Stimulated activated effector memory CD8-positive, alpha-beta T cell treated with anti-CD3 and anti-CD28 coated beads, Interleukin-12 subunit alpha, Interleukin-12 subunit beta, amount 100 ng/mL, for 72 hours (primary cell): ENCODE measurements at regions not wholly inside any gene's neighbourhood (a gene's known extent, or its start where the extent isn't known, plus 50 kb on each side); places are given as distances from the start of the nearest gene placed in this dataset.

Experiments
- ATAC-seq: fragments of 150-1000 bp; cut with Tn5 transposase; 2 replicates; pipeline ENCODE4 v1.10.0; 2021
- DNase-seq, 2 donors: peaks; one replicate each; pipeline ENCODE4 v3.0.0; 2021 to 2022; ENCODE audit warnings: low spot score in 2 of 2
- H3K27ac Mint-ChIP-seq: one replicate; pipeline ENCODE4 v1.8.0; 2022; ENCODE audit warnings: mild to moderate bottlenecking, mixed read lengths
- H3K36me3 Mint-ChIP-seq: one replicate; pipeline ENCODE4 v1.8.0; 2022; ENCODE audit warnings: mild to moderate bottlenecking, mixed read lengths
- H3K4me1 Mint-ChIP-seq: one replicate; pipeline ENCODE4 v1.8.0; 2022; ENCODE audit warnings: mixed read lengths
- H3K4me3 Mint-ChIP-seq: one replicate; pipeline ENCODE4 v1.8.0; 2022; ENCODE audit warnings: mild to moderate bottlenecking, mixed read lengths
- H3K9me3 Mint-ChIP-seq: one replicate; pipeline ENCODE4 v1.8.0; 2022; ENCODE audit warnings: mixed read lengths

DNA sequence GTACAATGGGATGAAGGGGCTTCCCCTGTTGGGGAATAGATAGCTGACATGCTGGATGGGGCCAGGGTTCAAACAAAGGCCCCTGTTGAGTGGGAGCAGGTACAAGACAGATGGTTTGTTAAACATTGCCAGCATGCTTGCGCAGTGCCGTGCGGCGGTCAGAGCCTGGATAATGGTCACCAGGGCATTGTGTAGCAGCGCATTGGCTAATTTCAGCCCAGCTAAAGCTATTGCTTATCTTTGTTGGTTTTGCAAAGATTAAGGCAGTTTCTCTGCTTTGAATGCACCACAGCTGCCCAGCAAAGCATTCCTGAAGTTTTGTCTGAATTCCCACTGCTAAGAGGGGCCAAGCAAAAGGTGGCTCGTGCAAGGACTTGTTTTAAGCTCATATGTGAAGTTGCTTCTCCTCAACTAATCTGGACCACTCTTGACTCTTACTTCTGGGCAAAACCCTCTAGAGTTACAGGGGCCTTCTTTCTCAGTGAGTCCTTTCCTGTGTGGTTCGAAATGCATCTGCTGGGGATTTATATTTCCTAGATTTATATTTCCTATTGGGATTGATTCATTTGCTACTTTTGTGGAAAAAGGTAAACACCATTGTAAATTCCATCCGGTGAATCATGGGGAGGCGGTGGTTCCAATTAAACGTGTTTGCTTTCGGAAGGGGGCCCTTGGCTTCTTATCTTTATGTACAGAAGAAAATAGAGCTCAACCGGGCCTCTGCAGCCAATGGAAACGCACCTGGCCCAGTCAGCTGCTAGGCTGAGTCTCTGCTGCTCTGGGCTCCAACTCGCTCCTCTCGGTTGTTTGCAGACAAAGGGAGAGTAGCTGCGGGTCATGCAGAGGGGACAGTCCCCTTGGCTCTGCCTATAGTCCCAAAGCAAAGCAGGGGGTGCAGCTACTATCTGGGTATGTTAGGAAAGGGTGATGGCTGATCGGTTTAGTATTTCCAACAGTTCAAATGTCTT, 72.1 kb downstream of the FOXA2 start:
- H3K36me3 Mint-ChIP-seq, result no peaks in the 10 kb centered on the region
- H3K9me3 Mint-ChIP-seq, result peaks cover 8% of the 10 kb centered on the region
- ATAC-seq (peak; percentile 26), DNase-seq (no peak)
- no peak overlapping the region for H3K4me3 Mint-ChIP-seq
- H3K4me1 Mint-ChIP-seq, result no peaks in the 10 kb centered on the region
- H3K27ac Mint-ChIP-seq, result no peak overlapping the region

DNA sequence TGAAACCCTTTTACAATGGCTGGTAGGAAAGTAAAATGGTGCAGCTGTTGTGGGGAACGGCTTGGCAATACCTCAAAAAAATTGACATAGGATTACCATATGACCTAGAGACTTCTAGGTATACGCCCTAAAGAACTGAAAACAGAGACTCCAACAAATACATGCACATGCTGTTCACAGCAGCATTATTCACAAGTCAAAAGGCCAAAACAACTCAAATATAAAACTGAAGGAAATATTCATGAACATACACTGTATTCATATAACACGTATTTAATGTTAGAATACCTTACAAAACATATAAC, 74.6 kb downstream of the FOXA2 start:
- Mint-ChIP-seq H3K27ac (no peak overlapping the region), H3K4me3 (no peak overlapping the region), H3K4me1 (no peaks in the 10 kb centered on the region), H3K36me3 (no peaks in the 10 kb centered on the region), H3K9me3 (peaks cover 8% of the 10 kb centered on the region)
- ATAC-seq (no peak), DNase-seq (no peak)

DNA sequence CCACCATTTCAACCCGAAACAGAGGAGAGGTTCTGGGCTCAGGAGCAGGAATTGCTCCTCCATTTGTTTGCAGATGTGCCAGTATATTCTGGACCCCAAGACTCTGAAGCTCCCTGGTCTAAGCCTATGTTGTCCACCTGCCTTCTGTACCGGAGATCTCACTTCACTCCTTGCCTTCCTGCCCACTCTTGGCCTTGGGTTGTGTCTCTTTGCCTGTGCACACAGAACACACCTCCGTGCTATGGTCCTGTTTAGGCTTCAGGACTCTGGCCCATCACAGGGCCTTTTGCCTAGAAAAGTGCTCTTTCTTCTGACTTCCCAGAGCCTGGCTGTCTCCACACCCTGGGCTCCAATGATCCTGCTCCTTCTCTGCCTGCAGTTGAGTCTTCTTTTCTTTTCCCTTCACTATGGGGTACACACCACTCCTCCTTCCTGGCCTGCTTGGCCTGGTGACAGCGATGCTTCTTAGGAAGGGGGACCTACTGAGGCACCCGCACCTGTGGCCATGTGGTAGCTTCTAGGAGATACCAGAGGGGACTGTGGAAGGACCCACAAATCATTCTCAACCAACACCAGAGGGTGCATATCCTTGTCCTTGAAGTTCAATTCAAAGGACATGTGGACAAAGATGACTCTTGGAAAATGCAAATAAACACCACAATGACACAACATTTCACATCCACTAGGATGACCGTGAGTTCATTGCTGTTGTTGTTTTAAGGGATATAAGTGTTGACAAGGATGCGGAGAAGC, 75.1 kb downstream of the FOXA2 start:
- Mint-ChIP-seq H3K36me3 (no peaks in the 10 kb centered on the region), H3K9me3 (peaks cover 8% of the 10 kb centered on the region), H3K4me1 (no peaks in the 10 kb centered on the region), H3K4me3 (no peak overlapping the region), H3K27ac (no peak overlapping the region)
- ATAC-seq (no peak), DNase-seq (no peak)

GRCh38 chr20:22508426-22508825, 75.9 kb downstream of the FOXA2 start:
- no peak overlapping the region for H3K4me3 Mint-ChIP-seq

DNA sequence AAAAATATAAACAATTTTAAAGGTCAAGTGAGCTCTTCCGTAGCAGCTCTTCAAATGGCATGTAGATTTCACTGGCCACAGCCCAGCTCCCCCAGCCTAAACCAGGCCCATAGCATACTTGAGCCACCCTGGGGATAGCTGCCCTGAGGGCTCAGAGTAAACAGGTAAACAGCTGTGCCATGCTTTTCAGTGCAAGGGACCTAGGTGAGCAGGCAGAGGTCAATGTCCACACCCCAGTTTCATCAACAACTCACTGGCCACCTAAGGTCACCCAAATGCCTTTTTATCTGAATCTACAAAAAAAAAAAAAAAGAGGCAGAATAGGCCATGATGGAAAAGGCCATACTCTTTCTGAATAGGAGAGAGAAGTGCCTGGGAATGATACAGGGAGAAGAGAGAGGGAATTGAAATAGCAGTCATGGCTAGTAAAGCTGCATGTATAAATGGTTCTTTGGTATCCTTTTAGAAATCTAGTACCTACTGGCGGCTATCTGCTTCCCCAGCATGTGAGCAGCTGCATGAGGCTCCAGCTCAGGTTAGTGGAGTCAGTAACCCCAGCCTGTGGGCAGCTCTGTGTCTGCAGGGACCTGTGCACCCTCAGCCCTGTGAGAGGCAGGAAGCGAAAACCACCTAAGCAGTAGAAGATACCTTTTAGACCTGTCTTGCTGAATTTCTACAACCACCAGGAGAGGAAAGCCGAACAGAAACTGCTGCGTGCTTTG, 77.0 kb downstream of the FOXA2 start:
- ATAC-seq, result no peak
- H3K27ac Mint-ChIP-seq, result no peak overlapping the region
- DNase-seq, result no peak
- peaks cover 13% of the 10 kb centered on the region for H3K9me3 Mint-ChIP-seq
- H3K36me3 Mint-ChIP-seq, result no peaks in the 10 kb centered on the region
- no peaks in the 10 kb centered on the region for H3K4me1 Mint-ChIP-seq
- no peak overlapping the region for H3K4me3 Mint-ChIP-seq

More at GRCh38 chr20:22508426-22508825, 75.9 kb downstream of the FOXA2 start:
- H3K4me1 Mint-ChIP-seq, result no peaks in the 10 kb centered on the region
- no peak for ATAC-seq
- H3K36me3 Mint-ChIP-seq, result no peaks in the 10 kb centered on the region
- H3K9me3 Mint-ChIP-seq, result peaks cover 8% of the 10 kb centered on the region
- H3K27ac Mint-ChIP-seq, result no peak overlapping the region
- DNase-seq, result no peak

GRCh38 chr20:22506827-22507226, 77.5 kb downstream of the FOXA2 start:
- Mint-ChIP-seq H3K27ac (no peak overlapping the region), H3K4me3 (no peak overlapping the region), H3K4me1 (no peaks in the 10 kb centered on the region), H3K9me3 (peaks cover 16% of the 10 kb centered on the region), H3K36me3 (no peaks in the 10 kb centered on the region)
- ATAC-seq (no peak), DNase-seq (no peak)

- Mint-ChIP-seq H3K4me3 (no peak overlapping the region), H3K4me1 (no peaks in the 10 kb centered on the region), H3K9me3 (peaks cover 12% of the 10 kb centered on the region), H3K27ac (no peak overlapping the region), H3K36me3 (no peaks in the 10 kb centered on the region)
- DNase-seq, result no peak
- ATAC-seq, result no peak
Observed at GRCh38 chr20:22504829-22505377, 79.5 kb downstream of the FOXA2 start.

DNA sequence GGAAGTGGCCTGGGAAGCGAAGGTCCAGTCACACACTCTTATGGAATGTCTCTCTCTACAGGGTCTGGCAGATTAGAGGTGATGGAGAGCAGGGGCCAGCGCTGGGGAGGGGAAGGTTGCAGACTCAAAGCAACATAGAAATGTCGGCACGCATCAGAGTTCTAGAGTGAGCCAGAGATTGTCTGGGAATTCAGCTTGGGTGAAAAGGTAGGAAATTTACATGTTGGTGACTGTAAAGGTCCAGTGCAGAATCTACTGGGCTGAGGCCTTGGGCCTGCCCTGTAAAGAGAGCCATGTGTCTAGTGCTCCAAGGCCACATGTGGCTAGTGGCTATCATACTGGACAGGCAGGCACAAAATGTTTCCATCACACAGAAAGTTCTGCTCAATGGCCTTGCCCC, 80.8 kb downstream of the FOXA2 start:
- peaks cover 9% of the 10 kb centered on the region for H3K9me3 Mint-ChIP-seq
- H3K4me3 Mint-ChIP-seq, result no peak overlapping the region
- DNase-seq (no peak), ATAC-seq (no peak)
- H3K27ac Mint-ChIP-seq, result no peak overlapping the region
- H3K4me1 Mint-ChIP-seq, result no peaks in the 10 kb centered on the region
- H3K36me3 Mint-ChIP-seq, result no peaks in the 10 kb centered on the region

DNA sequence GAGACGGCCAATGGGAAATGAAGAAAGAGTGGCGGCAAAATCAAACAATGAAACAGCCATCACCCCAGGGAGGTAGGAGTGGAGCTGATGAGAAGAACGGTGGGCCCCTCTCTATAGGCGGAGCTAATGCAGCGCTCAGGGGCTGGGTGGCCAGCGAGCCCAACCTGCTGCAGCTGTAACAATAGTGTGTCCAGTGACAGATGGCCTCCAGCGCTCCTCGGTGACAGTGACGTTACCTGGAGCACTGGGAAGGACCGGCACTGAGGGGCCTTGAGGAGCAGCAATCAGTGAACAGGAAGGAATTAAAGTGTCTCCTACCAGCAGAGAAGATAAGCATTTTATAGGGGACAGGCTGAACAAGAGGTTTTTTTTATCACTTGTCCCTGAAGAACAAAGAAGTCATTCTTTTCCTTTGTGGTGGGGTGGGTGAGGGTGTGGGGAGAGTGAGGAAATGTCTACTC, 81.6 kb downstream of the FOXA2 start:
- DNase-seq, result no peak
- H3K9me3 Mint-ChIP-seq, result peaks cover 8% of the 10 kb centered on the region
- ATAC-seq, result no peak
- H3K4me3 Mint-ChIP-seq, result no peak overlapping the region
- no peaks in the 10 kb centered on the region for H3K4me1 Mint-ChIP-seq
- no peaks in the 10 kb centered on the region for H3K36me3 Mint-ChIP-seq
- H3K27ac Mint-ChIP-seq, result no peak overlapping the region

DNA sequence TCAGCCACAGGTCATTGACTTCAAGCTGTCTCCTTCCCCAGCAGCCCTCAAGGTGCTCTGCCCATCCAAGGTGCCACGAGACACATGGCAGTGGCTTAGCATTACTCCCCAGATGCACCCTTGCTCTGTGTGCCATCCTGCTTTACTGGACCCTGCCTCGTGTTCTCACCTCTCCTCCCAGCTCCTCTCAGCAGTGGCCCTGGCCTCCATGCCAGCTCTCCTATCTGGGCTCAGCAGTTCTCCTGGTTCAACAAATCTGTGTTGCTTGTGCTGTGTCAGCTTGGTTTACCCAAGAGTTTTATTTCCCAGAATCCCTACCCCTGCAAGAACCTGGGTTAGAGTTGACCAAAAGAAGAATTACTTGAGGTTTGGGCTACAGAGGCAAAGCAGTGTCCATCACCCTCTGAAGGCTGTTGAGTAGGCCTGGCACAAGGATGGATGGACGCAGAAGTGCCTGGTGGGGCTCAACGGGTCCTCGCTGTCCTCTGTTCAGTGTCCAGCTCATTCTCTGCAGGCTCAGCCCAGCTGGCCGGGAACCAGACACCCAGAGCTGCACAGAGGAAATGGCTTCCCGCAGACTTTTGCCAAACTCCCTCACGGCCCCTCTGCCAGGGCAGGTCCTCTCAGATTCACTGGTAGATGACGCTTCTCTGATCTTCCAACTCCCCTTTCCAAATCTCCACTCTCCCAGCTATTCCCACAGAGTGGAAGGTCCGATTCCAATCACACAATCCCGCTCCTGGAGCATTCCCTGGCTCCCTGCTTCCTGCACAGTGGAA, 82.6 kb downstream of the FOXA2 start:
- Mint-ChIP-seq H3K27ac (no peak overlapping the region), H3K9me3 (peaks cover 12% of the 10 kb centered on the region), H3K36me3 (no peaks in the 10 kb centered on the region), H3K4me3 (no peak overlapping the region), H3K4me1 (no peaks in the 10 kb centered on the region)
- DNase-seq (no peak), ATAC-seq (peak; percentile 19)

GRCh38 chr20:22501034-22501433, 83.3 kb downstream of the FOXA2 start:
- no peak overlapping the region for H3K27ac Mint-ChIP-seq
- peaks cover 12% of the 10 kb centered on the region for H3K9me3 Mint-ChIP-seq
- H3K4me1 Mint-ChIP-seq, result no peaks in the 10 kb centered on the region
- H3K4me3 Mint-ChIP-seq, result no peak overlapping the region
- ATAC-seq (no peak), DNase-seq (no peak)
- no peaks in the 10 kb centered on the region for H3K36me3 Mint-ChIP-seq

- H3K36me3 Mint-ChIP-seq, result no peaks in the 10 kb centered on the region
- H3K27ac Mint-ChIP-seq, result no peak overlapping the region
- no peaks in the 10 kb centered on the region for H3K4me1 Mint-ChIP-seq
- DNase-seq, result no peak
- H3K4me3 Mint-ChIP-seq, result no peak overlapping the region
- peak; percentile 11 for ATAC-seq
- peaks cover 12% of the 10 kb centered on the region for H3K9me3 Mint-ChIP-seq
Observed at GRCh38 chr20:22499515-22500166, 84.7 kb downstream of the FOXA2 start.

GRCh38 chr20:22496817-22497216, 87.6 kb downstream of the FOXA2 start:
- peaks cover 6% of the 10 kb centered on the region for H3K9me3 Mint-ChIP-seq
- H3K4me1 Mint-ChIP-seq, result no peaks in the 10 kb centered on the region
- no peak overlapping the region for H3K4me3 Mint-ChIP-seq
- no peaks in the 10 kb centered on the region for H3K36me3 Mint-ChIP-seq
- DNase-seq (no peak), ATAC-seq (no peak)
- no peak overlapping the region for H3K27ac Mint-ChIP-seq

DNA sequence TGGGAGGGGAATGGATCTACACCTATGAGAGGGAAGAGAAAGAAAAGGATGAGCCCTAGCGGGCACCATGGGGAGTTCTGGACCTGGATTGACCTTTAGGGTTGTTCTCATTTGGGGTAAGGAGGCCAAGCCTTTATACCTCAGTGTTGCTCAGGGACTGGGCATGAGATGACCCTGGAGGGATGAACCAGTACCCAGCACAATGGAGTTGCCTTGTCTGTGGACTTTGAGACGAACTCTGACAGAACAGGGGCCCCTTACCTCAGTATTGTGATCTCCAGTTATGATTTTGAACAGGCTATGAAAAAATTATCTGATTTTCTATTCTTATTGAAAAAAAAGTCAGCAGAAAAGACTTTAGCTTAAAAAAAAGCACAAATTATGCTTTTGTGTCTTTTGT, 88.6 kb downstream of the FOXA2 start:
- Mint-ChIP-seq H3K36me3 (no peaks in the 10 kb centered on the region), H3K4me3 (no peak overlapping the region), H3K27ac (no peak overlapping the region), H3K9me3 (peaks cover 6% of the 10 kb centered on the region), H3K4me1 (no peaks in the 10 kb centered on the region)
- no peak for ATAC-seq
- DNase-seq, result no peak
